GM12892 (cell line): ENCODE measurements at regions not wholly inside any gene's neighbourhood (a gene's known extent, or its start where the extent isn't known, plus 50 kb on each side); places are given as distances from the start of the nearest gene placed in this dataset.

ENCODE experiments used
- POLR2A ChIP-seq: IDR thresholded peaks from 2 replicates; pipeline ENCODE4 v1.6.1; 2011; ENCODE audit warnings: low read depth, low read length, control low read depth
- POLR2AphosphoS5 ChIP-seq: IDR thresholded peaks from 2 replicates; pipeline ENCODE4 v1.6.1; 2011; ENCODE audit warnings: low read depth, low read length, control low read depth

DNA sequence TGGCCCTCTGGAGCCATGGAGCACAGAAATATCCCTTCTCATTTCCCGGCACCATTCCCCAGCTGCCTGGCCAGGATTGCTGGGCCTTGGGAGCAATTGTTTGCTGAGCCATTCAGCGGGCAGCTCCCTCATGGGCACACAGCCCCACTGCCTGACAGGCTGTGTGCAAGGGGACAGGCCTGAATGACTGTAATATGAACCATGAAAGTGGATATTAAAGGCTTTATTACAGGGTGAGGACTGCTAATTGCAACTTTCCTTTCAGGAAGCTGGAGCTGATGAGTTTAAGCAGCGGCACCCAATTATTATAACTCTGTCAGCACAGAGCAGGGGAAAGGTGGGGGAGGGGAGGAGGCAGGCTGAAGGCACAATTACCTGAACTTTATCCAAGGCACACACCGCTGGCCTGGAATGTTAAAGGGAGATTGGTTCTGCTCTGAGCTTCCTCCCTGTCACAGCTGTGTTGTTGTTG lies 159.8 kb upstream of the SDK2 start:
- TF ChIP-seq POLR2AphosphoS5 = no peak
- no peak for TF ChIP-seq POLR2A
